ENCODE measurements at regions not wholly inside any gene's neighbourhood (a gene's known extent, or its start where the extent isn't known, plus 50 kb on each side); places are given as distances from the start of the nearest gene placed in this dataset.
A peak's percentile ranks its signal among the peaks of the same experiment; 100 is the strongest.

DNA sequence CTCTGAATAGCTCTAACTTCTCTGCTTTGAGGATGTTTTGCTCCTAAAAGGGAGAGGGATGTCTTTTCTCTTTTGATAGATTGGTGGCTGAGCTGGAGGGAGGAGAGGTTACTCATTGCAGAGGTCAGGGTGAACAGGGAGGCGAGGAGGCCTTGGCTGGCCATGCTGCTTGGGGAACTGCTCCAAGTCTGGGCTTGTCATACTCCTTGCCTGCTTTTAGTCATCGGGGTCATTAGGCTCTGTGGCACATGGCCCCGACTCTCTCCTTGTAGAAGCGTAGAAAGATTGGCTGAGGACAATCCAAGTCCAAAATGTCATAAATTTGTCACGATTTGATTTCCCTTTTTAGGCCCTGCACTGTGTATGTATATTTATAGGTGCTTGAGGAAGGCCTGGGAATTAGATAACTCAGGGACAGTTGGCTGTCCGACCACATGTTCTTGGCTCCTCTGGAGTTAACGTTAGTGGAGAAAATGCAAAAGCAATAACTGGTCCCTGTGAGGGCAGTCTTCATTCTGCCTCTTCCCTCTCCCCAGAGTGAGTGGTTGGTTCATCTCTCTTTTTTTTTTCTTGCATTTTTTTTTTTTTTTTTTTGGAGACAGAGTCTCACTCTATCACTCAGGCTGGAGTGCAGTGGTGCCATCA, 160.1 kb downstream of the SCP2D1 start:
- Histone ChIP-seq H3K27ac (ENCODE audit: low read depth in 1 of 2, low read length in 1 of 2) (no peak overlapping the region), H3K9me3 (ENCODE audit: control insufficient read depth in 4 of 4, insufficient read depth in 3 of 4, low read length in 3 of 4) (peaks cover 0 to 6% (median 0%) of the 10 kb centered on the region in 4 donors), H3K9ac (ENCODE audit: insufficient read depth in 1 of 2, low read length in 2 of 2) (no peak overlapping the region), H3K27me3 (ENCODE audit: control insufficient read depth in 3 of 3, insufficient read depth in 3 of 3, low read length in 2 of 3) (peaks cover 0 to under 1% (median 0%) of the 10 kb centered on the region in 3 donors), H3K4me1 (ENCODE audit: control insufficient read depth in 5 of 5, insufficient read depth in 5 of 5, low read length in 5 of 5) (no peaks in the 10 kb centered on the region), H3K4me3 (no peak overlapping the region), H3K36me3 (ENCODE audit: control insufficient read depth in 4 of 4, insufficient read depth in 4 of 4, low read length in 4 of 4) (no peaks in the 10 kb centered on the region)
- TF ChIP-seq, protein P1, sequence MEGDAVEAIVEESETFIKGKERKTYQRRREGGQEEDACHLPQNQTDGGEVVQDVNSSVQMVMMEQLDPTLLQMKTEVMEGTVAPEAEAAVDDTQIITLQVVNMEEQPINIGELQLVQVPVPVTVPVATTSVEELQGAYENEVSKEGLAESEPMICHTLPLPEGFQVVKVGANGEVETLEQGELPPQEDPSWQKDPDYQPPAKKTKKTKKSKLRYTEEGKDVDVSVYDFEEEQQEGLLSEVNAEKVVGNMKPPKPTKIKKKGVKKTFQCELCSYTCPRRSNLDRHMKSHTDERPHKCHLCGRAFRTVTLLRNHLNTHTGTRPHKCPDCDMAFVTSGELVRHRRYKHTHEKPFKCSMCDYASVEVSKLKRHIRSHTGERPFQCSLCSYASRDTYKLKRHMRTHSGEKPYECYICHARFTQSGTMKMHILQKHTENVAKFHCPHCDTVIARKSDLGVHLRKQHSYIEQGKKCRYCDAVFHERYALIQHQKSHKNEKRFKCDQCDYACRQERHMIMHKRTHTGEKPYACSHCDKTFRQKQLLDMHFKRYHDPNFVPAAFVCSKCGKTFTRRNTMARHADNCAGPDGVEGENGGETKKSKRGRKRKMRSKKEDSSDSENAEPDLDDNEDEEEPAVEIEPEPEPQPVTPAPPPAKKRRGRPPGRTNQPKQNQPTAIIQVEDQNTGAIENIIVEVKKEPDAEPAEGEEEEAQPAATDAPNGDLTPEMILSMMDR (IDR thresholded peaks at IDR 0.05; ENCODE audit: control extremely low read depth, extremely low read depth), result no peak
- peak; percentile 51 for ATAC-seq (ENCODE audit: insufficient read depth, low FRiP score)
- no peak for DNase-seq
- WGBS, 2 donors, result 72% methylated on average over 7 of the region's 7 CpGs

DNA sequence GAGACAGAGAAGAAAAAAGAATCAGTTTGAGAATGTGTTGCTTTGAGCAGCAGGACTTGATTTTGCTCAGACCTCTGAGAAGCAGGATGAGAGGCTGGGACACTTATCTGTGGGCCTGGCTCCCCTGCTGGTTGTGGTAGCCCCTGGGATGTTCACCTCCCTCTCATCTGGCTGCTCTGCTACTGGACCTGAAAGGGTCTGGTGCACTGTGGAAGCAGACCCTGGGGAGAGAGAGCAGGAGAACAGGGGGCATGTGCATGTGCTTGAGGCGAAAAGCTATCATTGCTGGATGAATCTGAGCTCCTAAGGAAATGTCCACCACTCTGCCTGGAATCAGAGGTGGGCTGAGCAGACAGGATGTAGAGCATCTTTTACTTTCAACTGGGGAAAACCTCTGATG, 161.1 kb downstream of the SCP2D1 start:
- Histone ChIP-seq H3K9ac (ENCODE audit: insufficient read depth in 1 of 2, low read length in 2 of 2) (no peak overlapping the region), H3K4me3 (no peak overlapping the region), H3K9me3 (ENCODE audit: control insufficient read depth in 4 of 4, insufficient read depth in 3 of 4, low read length in 3 of 4) (peaks cover 0 to 6% (median 0%) of the 10 kb centered on the region in 4 donors), H3K4me1 (ENCODE audit: control insufficient read depth in 5 of 5, insufficient read depth in 5 of 5, low read length in 5 of 5) (no peaks in the 10 kb centered on the region), H3K27ac (ENCODE audit: low read depth in 1 of 2, low read length in 1 of 2) (no peak overlapping the region), H3K27me3 (ENCODE audit: control insufficient read depth in 3 of 3, insufficient read depth in 3 of 3, low read length in 2 of 3) (peaks cover 0 to 6% (median 0%) of the 10 kb centered on the region in 3 donors), H3K36me3 (ENCODE audit: control insufficient read depth in 4 of 4, insufficient read depth in 4 of 4, low read length in 4 of 4) (no peaks in the 10 kb centered on the region)
- WGBS, 2 donors, result 72 to 94% methylated on average over 1 of the region's 1 CpG
- no peak for DNase-seq
- TF ChIP-seq, protein P1 (IDR thresholded peaks at IDR 0.05; ENCODE audit: control extremely low read depth, extremely low read depth), result no peak
- ATAC-seq (ENCODE audit: insufficient read depth, low FRiP score), result no peak

DNA sequence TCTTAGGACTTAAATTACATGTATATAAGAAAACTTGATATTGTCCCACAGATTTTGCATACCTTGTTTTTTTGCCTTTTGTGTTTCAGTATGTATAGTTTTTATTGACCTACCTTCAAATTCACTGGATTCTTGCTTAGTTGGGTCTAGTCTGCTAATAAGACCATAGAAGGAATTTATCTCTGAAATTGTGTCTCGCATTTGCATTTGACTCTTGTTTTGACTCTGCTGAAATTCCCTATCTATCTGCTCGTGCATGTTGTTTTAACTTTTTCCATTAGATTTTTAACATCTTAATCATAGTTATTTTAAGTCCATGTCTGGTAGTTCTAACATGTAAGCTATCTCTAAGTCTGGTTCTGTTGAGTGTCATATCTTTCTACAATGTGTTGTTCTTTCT, 163.9 kb downstream of the SCP2D1 start:
- WGBS, 2 donors, result 81 to 93% methylated on average over 2 of the region's 2 CpGs
- H3K27ac ChIP-seq (ENCODE audit: low read depth in 1 of 2, low read length in 1 of 2), result no peak overlapping the region
- H3K36me3 ChIP-seq (ENCODE audit: control insufficient read depth in 4 of 4, insufficient read depth in 4 of 4, low read length in 4 of 4), result no peaks in the 10 kb centered on the region
- H3K27me3 ChIP-seq (ENCODE audit: control insufficient read depth in 3 of 3, insufficient read depth in 3 of 3, low read length in 2 of 3), result peaks cover 0 to 6% (median 0%) of the 10 kb centered on the region in 3 donors
- H3K9ac ChIP-seq (ENCODE audit: insufficient read depth in 1 of 2, low read length in 2 of 2), result no peak overlapping the region
- no peaks in the 10 kb centered on the region for H3K9me3 ChIP-seq (ENCODE audit: control insufficient read depth in 4 of 4, insufficient read depth in 3 of 4, low read length in 3 of 4)
- ATAC-seq (ENCODE audit: insufficient read depth, low FRiP score) (no peak), DNase-seq (no peak)
- no peak overlapping the region for H3K4me3 ChIP-seq
- TF ChIP-seq, protein P1 (IDR thresholded peaks at IDR 0.05; ENCODE audit: control extremely low read depth, extremely low read depth), result no peak
- H3K4me1 ChIP-seq (ENCODE audit: control insufficient read depth in 5 of 5, insufficient read depth in 5 of 5, low read length in 5 of 5), result no peaks in the 10 kb centered on the region

DNA sequence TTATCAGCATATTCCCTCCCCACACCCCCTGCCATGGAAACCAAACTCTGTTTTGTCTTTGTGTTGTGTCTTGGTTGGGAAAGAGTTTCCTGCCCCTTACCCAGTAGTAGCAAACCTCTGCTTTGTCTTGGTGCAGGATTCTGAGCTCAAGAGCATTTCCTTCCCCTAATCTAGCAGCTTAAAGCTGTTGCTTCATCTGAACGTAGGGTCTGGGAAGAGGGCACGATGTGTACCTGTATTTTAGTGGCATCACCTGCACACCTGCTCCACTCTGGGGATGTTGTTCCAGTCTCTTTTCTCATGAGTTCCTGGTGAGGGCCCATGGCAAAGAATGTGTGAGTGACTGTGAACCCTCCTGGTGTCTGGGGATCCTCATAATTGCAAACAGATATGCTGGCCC, 164.7 kb downstream of the SCP2D1 start:
- Histone ChIP-seq H3K9ac (ENCODE audit: insufficient read depth in 1 of 2, low read length in 2 of 2) (no peak overlapping the region), H3K27ac (ENCODE audit: low read depth in 1 of 2, low read length in 1 of 2) (no peak overlapping the region), H3K4me1 (ENCODE audit: control insufficient read depth in 5 of 5, insufficient read depth in 5 of 5, low read length in 5 of 5) (no peaks in the 10 kb centered on the region), H3K36me3 (ENCODE audit: control insufficient read depth in 4 of 4, insufficient read depth in 4 of 4, low read length in 4 of 4) (no peaks in the 10 kb centered on the region), H3K27me3 (ENCODE audit: control insufficient read depth in 3 of 3, insufficient read depth in 3 of 3, low read length in 2 of 3) (peaks cover 0 to 6% (median 0%) of the 10 kb centered on the region in 3 donors), H3K4me3 (no peak overlapping the region), H3K9me3 (ENCODE audit: control insufficient read depth in 4 of 4, insufficient read depth in 3 of 4, low read length in 3 of 4) (no peaks in the 10 kb centered on the region)
- no peak for DNase-seq
- no peak for ATAC-seq (ENCODE audit: insufficient read depth, low FRiP score)
- TF ChIP-seq, protein P1 (IDR thresholded peaks at IDR 0.05; ENCODE audit: control extremely low read depth, extremely low read depth), result no peak
- 42 to 56% methylated on average over 2 of the region's 2 CpGs for WGBS, 2 donors
